Activated CD4-positive, alpha-beta T cell treated with anti-CD3 and anti-CD28 coated beads for 48 hours (primary cell): ENCODE measurements at regions not wholly inside any gene's neighbourhood (a gene's known extent, or its start where the extent isn't known, plus 50 kb on each side); places are given as distances from the start of the nearest gene placed in this dataset.
"Not testable (repeated sequence)": the region's sequence is repeated elsewhere in the genome, so short reads cannot be mapped to it uniquely, and the experiment has no call there.

ENCODE experiments used
- DNase-seq: peaks from one replicate; pipeline ENCODE4 v3.0.0-alpha.2; 2020

- DNase-seq: no peak
Measured at GRCh38 chr10:3964516-3964915, 179.5 kb upstream of the KLF6 start.

GRCh38 chr10:3963191-3963673, 178.2 kb upstream of the KLF6 start:
- DNase-seq: no peak

- DNase-seq: no peak
Measured at GRCh38 chr10:3961082-3961481, 176.1 kb upstream of the KLF6 start.

DNA sequence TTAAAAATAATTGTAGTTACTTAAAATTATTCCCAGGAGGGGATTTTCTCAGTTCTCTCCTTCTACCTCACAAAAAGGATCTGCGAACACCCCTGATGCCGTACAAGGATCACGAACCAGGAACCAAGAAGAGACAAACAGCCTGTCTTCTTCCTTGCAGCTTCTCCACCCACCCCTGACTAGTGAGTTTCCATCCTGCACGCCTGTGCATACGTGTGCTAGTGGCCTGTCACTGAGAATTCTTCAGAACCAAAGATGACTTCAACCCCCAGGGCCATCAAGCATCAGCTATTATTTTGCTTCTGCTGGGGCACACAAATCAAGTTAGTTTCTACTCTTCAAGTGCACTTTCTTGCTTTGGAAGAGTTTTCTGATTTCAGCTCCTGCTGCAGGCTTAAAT, 175.5 kb upstream of the KLF6 start:
- no peak for DNase-seq

DNA sequence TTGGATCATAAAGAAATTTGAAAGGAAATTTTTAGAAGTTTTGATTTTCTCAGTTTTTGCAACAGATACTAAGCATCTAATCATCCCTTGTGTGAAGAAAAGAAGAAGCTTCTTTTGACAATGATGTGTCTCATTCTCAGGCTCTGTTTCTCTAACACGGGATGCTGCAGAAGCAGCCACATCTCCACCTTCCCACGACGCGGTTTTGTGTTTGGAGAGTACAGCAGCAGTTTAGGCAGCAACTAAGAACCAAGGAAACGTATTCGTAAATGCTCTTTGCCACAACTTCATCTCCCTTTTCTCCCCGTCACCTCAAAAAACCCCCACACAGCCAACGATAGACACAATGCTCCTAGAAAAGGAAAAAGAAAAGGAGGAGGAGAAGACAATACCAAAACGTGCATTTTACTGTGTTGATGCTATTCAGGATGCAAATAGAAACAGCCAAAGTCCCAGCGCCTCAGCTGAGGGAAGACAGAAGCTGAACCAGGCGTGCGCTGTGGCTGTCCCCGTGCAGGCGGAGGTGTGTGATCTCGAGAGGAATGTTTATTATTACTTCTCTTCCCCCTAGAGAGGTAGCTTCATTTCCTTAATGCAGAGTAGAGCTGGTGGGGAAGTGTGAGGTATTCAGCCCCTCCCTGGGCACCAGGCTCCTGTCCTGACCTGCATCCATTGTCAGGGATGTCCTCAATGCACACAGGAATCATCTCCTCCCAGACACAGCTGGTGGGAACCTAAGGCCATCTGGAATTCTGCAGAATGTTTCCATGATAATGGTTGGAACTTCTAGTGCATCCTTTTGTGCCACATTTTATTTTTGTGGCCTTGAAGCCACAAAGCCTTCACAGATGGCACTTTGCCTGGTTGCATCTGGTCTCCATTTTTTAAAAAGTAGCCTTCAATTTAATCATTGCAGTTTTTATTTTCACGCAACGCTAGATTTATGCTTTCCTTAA, 174.6 kb upstream of the KLF6 start:
- DNase-seq: no peak

GRCh38 chr10:3958472-3958996, 173.5 kb upstream of the KLF6 start:
- DNase-seq: no peak

DNA sequence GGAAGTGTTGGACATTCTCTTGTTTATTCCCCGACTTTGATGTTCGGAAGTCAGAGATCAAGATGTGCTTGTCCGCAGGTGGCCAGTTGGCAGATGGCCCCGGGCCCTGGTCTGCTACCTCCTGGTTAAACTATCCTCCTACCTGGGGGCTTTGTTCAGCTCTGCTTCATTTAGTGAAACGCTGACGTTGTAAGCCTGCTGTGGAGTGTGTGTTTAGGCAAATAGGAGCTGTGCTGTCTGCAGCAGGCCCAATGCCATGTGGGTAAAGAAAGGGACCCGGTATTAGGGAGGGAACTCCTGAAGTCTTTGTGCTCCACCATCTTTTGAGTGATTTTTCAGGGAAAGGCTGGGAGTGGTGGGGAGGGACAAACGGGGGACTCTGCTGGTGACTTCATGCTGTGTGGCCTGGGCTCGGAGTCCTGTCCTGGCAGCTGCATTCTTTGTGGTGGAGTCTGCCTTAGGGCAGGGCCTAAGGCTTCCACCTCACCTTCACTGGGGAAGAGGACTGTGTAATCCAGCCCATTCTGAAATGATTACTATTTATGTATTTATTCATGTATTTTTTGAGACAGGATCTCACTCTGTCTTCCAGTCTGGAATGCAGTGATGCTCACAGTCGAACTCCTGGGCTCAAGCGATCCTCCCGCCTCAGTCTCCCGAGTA, 171.1 kb upstream of the KLF6 start:
- DNase-seq: no peak

- no peak for DNase-seq
Measured at GRCh38 chr10:3955493-3955892, 170.5 kb upstream of the KLF6 start.

GRCh38 chr10:3954615-3955014, 169.6 kb upstream of the KLF6 start:
- no peak for DNase-seq

GRCh38 chr10:3954007-3954406, 169.0 kb upstream of the KLF6 start:
- DNase-seq: not testable (repeated sequence)

DNA sequence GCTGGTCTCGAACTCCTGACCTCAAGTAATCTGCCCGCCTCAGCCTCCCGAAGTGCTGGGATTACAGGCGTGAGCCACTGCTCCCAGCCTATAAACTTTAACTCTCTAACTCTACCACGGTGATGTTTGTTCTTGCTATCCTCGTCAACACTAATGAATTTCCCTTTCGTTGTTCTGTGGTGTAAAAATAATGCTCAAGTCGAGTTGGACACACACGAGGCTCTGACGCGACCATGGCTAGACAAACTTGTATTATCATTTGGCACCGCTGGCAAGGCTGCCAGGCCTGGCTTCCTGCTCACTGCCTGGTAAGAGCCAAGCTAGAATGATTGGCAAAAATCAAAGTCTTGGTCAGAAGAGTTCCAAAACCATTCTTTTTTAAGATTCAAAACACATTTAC, 167.0 kb upstream of the KLF6 start:
- no peak for DNase-seq

GRCh38 chr10:3950676-3951275, 165.8 kb upstream of the KLF6 start:
- no peak for DNase-seq

- no peak for DNase-seq
Measured at GRCh38 chr10:3949711-3950110, 164.7 kb upstream of the KLF6 start.

- peak; percentile 78 for DNase-seq
Measured at GRCh38 chr10:3948843-3949242, 163.8 kb upstream of the KLF6 start.

DNA sequence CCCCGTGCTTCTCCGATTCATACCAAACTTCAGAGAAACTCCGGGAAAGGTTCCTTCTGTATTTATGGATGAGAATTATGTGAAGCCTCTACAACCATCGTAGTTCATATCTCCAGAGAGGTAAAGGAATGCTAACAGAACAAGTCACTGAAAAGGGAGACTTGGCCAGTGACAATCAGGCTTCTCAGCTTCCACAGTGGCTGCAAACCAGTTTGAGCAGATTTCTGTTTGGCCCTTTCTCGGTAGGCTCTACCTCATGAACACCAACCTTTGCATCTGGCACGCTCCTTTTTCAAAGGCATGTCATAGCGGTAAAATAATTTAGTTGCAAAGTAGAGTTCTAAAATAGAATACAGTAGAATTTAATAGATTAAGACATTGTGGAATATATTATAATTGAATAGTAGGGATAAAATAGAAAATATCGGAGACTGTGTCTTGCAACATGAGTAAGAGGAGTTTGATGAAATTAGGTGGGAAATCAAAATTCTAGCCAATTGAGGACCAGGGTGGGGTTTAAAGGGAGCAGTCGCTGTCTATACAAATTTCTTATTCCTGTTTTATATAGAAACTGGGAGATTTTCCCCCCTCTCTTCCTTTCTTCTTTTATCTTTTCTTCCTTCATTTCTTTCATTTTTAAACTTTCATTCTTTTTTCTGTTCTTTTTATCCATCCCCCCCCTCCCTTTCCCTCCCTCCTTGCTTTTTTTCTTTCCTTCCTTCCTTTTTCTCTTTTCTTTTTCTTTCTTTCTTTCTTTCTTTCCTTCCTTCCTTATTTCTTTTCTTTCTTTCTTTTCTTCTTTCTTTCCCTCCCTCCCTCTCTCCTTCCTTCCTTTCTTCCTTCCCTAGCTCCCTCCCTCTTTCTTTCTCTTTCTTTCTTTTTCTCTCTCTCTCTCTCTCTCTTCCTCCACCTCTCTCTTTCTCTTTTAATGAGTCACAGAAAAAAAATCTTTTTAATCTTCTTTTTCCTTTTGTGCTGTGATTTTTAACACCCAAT, 161.5 kb upstream of the KLF6 start:
- no peak for DNase-seq

DNA sequence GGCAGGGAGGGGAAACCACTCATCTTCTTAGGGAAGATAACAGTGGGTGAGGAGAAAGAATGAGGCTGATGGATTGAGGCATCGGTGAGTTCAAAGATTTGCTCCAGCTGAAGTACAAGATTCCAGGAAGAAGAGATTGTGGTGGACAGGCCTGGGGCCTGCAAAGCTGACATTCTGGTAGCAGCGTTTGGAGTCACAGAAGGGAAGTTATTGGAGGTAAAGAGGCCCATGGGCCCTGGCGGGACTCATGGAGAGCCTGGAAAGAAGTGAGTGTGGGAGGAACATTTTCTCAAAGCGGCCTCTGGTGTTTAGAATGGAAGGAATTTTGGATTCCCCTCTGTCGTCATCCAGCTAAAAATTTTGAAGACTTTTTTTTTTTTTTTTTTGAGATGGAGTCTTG, 160.0 kb upstream of the KLF6 start:
- no peak for DNase-seq

- no peak for DNase-seq
Measured at GRCh38 chr10:3944591-3944990, 159.6 kb upstream of the KLF6 start.

DNA sequence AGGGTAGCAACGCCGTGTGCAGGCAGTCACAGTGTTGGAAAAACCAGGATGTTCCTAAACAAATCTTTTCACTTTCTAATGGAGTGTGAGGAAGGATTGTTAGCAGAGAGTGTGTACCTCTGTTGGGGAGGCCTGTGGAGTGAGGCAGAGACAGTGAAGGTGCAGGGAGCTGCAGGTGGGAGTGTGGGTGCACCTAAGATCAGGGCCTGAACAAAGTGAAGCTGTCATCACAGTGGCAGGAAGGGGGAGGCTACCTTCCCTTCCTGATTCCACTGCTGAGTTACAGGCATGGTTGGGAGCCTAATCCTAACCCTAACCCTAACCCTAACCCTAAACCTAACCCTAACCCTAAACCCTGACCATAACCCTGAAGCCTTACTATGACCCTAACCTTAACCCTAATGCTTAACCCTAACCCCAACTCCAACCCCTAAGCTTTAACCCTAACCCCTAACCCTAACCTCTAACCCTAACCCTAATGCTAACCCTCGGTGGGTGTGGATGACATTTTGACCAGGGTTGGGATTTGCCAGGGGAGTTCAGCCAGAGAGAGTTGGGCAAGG, 158.8 kb upstream of the KLF6 start:
- DNase-seq: no peak

GRCh38 chr10:3942937-3943489, 158.0 kb upstream of the KLF6 start:
- DNase-seq: no peak

GRCh38 chr10:3941676-3942075, 156.7 kb upstream of the KLF6 start:
- DNase-seq: no peak

DNA sequence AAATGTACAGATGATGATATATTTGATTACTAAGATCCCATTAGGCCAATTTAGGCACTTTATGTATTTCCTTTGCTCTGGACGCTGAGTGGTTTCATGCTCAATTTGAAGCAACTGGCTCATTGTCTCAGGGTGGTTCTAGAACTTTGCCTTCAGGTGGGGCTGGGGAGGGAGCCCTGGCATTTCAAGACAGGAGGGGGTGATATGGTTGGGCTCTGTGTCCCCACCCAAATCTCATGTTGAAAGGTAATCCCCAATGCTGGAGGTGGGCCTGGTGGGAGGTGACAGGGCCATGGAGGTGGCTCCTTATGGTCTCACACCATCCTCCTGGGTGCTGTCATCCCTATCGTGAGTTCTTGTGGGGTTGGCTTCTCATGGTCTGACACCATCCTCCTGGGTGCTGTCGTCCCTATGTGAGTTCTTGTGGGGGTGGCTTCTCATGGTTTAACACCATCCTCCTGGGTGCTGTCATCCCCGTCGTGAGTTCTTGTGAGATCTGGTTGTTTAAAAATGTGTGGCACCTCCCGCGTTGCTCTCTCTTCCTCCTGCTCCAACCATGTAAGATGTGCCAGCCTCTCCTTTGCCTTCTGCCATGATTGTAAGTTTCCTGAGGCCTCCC, 151.5 kb upstream of the KLF6 start:
- no peak for DNase-seq
